Stimulated activated naive CD4-positive, alpha-beta T cell treated with Interleukin-2 at 50 U/mL for 16 hours (primary cell): ENCODE measurements at regions not wholly inside any gene's neighbourhood (a gene's known extent, or its start where the extent isn't known, plus 50 kb on each side); places are given as distances from the start of the nearest gene placed in this dataset.

ENCODE experiments used
- DNase-seq: peaks from one replicate; lab custom pipeline; 2025; lab: John Stamatoyannopoulos, UW

DNA sequence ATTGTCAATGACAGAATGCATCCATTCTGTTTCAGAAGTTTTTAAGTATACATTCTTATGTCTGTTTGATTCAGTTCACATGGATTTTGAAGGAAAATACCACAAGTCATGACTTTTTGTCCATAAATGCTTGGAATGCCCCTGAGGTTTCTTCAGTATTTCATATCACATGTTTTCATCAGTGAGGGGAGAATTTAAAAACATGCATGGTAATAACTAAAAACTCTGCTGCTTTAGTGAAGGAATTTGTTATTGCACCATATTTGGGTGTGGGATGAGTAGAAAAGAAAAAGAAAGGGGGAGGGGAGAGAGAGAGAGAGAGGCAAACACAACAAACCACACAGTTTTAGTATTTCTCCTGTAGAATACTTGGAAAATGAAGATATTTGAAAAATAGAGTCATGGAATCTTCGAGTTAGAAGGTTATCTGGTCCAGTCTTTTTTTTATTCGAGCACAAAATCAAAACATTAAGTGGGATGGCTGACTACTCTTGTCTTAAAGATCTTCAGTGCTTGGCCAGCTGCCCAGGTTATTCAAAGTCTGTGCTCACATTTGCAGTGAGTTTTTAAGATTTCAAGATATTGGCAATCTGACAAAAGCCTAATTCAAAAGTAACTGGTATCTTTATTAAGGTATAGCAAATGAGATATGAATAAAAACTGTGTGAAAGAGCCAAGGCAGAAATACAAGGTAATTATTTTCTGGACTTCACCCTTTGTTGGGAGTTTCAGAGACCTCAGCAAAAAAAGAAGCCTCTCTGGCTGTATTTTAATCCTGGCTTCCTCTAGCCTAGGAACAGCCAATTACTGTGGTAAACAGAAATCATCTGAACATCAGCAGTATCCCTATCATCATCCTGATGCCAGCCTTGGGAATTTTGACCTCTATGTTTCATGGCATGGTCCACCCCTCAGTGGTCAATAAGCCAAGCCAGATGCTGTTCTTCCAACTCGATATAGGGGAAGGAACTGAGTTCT is 687.9 kb upstream of the CITED2 start:
- DNase-seq = no peak

DNA sequence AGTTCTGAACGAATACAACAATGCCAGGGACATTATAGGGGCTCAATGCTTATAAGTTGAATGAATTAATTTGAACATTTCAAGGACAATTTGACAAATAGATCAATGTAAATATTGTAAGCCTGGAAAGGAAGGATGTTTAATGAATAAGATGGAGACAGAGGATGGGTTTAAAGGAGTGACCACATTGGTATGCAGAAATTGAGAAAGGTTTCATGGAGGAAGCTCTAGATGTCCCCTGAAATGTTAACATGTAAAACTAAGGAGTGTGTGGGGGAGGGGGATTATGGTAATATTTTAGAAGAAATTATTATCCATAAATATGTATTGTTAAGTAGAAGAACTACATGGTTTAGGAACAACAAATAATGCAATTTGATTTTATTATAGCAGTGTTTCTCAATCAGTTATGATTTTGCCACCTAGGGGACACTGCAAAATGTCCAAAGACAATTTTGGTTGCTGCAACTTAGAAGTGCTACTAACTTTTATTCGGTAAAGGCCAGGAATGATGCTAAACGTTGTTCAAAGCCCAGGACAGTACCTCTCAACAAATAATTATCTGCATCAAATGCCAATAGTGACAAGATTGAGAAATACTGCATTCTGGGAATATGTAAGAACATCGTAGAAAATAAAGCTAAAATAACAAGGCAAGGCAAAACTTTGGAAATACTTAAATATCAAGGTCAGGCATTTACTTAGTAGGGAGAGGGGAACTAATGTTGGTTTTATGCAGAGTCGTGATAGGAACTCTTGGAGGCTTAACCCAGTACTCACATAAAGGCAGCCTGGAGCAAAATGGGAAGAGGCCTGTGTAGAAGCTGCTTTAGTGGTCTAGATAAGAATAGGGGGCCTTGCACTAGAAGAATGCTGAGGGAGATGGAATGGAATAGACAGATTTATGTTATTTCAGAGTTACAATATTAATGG is 686.9 kb upstream of the CITED2 start:
- DNase-seq = no peak

DNA sequence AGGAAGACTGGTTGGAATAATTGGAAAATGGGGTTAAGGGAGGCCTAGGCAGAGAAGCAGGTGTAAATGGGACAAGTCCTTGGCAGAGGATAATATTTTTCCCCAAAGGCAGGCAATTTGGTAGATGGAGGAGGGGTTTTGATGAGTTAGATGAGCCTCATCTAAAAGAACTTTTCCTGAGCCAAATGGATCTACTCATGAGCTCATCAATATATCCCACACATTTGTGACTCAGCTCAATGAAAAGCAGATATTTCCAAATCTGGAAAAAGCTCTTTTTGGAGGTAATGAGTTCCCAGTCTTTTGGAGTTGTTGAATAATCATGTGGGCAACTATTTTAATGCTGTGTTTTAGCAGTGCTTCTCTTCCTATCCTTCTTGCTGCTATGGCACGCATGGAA is 685.5 kb upstream of the CITED2 start:
- DNase-seq = no peak

DNA sequence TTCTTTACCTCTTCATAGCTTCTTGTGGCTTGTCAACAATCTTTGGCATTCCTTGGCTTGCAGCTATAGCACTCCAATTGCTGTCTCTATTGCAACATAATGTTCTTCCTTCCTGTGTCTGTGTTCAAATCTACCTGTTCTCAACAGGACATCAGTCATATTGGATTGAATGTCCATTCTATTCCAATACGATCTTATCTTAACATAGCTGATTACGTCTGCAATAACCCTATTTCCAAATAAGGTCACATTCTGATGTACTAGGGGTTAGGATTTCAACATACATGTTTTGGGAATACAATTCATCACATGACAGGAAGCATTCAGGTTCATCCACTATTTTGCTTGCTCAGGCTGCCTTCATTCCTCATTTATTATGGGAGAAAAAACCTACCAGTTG is 684.4 kb upstream of the CITED2 start:
- DNase-seq = no peak

DNA sequence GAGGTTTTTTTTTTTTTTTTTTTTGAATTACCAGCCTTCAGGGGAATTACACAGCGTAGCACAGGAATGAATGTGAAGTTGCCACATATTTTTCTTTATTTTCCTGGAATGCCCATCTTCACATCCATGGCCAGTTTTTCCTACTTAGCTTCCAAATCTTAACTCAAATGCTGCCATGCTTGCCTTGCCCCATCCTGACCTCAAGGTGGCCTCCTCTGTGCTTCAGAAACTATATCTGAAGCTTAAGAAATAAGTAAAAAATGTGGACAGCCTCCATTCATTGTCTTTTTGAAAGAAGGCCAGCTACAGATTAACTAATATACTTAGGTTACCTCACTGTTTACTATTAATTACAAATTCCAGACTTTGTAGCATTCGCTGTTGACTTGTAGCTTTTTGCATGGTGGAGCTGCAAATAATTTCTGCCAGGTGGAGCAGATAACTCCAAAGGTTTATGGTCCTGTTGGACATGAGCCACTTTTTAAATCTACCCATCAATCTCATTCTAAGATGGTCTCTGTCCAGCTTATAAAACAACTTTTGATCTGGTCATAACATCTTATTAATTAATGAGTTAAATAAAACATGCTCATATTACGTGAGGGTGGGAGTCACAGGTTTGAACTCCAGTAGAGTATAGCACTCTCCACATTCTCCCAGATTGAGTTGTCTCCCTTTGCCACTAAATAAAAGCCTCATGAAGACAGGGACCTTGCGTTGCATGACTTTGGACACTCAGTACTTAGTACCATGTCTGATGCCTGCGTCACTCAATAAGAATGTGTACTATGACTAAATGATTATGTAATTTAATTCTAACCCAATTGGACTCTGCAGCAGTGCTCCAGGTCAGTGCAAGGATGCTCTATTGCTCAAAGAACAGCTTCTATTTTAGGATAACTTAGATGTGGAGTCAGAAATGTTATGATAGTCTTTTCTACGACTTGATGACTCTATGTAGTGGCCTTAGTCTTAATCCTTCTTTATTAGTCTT is 678.6 kb upstream of the CITED2 start:
- no peak for DNase-seq

DNA sequence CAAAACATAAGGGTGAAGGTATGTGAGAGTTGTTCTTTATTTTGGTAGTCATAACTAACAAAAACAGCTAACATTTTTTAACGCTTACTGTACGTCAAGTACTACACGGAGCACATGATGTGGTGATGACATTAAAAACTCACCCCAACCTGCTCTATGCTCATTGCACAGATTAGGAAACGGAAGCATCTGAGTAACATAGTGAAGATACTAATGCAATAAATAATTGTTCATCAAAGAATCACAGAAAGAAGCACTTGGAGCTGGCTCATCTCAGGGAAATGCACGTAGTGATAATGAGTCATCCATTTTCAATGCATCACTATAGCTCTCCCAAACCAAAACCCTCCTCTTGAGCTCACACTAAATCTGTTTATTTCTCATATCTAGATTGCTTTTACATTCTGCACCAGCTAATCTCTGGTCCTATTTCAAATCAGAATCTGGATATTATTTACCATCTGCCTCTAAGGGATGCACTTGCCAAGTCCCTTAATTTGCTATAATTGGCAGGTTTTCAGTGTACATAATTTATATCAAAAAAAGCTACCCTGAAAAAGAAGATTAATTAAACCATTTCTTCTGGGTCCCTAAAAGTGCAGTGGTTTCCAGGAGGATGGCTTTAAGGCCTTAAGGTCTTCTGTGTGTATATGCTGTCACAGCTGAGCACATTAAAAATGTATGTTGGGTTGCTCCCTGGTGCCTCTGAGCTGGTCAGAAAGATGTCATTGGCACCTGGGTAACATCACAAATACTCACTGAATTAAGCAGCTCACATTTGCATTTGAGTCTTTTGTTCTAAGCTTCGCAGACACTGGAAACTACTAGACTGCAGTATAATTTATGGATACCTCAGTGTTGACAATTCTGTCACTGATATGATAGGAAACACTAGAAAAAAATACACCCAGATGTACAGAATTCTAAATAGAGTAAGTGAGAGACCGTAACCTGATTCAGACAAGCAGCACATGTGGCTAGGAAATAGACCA is 677.4 kb upstream of the CITED2 start:
- DNase-seq = no peak

DNA sequence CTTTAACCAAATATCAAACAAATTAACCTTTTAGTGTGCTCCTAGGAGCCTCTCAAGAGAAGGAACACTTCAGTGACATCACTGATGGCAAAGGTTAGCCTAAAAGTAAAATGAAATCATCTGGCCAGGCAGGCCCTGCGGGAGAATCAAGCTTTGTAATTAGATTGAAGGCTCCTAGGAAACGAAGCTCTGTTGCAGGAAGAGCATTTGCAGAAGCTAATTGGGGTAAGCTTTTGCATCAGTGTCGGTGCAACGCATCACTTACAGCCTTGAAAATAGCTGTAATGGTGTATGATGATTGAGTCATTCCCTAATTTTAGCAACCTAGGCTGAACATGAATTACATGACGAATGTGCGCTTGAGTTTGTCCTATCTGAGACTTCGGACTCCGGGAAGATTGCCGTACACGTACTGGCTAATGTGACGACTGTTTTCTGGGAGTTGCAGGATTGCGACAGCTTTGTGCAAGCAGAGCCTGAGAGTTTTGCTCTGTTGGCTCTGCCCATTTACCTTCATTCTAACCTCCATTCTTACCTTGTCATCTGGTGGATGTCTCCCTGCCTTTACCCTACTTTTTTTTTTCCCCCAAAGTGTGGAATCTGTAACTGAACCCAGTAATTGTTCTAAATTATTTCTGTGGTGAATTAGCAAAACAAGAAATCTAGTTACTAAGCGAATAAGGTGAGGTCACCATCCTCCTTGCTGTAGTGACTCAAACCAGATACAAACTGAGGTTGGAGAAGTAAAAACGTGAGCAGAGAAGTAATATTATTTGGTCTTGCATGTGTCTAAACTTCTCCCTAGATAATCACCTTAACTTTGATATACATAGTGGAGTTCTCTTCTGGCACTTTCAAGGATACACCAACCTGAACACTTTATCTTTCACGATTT is 675.9 kb upstream of the CITED2 start:
- DNase-seq = no peak

DNA sequence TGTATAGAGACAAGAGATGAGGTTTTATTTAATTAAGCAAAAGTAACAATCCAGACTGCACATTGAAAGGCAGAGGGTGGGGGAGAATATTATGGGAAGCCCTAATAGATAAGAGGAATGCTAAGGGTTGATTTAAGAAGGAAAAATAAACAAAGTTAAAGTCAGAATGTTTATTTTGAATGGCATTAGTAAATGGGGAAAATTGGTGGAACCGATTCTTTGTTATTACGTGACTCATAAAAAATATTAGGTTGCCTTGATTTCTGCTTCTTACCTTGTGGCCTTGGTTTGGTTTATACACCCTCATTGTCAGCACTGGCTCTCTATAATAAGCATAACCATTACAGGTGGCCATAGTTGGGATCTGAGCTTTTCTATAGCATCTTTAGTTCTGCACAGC is 674.8 kb upstream of the CITED2 start:
- no peak for DNase-seq

DNA sequence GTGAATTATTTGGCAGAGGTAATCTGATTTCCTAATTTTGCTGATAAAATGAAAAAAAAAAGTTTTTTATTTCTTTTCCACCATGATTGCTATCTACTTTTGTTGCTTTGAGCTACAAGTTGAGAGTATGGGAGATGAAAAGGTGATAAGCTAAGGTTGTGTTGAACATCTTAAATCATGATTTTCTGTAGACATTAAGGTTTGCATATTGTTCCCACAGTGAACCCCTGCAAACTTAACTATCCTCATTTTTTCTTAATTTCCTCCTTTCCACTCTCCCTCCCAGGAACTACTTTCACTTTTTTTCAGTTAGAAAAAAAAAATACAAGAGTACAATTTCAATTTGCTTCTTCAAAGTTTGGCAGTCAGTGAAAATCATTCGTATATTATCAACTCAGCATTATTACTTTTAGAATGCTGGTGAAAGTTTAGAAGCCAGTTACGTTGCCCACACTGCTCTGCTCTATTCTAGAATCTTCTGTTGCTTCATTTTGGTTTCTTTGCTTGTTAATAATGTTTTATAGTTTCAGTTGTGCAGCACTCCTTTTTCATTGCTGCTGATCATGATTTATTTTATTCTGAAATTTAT is 673.8 kb upstream of the CITED2 start:
- no peak for DNase-seq

DNA sequence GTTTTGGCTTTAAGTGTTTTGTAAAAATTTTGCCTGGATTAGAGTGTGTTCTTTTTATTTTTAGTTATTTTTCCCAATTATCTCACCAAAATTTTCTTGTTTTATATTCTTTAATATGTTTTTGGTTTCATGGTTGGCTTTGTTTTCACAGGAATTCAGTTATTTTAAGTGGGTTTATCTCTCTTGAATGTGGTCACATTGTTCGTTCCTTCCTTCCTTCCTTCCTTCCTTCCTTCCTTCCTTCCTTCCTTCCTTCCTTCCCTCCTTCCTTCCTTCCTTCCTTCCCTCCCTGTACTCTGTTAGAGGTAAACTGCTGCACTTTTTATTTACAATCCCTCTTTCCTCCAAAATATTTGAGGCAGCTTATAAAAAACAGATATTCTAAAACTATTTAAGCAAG is 672.9 kb upstream of the CITED2 start:
- no peak for DNase-seq

DNA sequence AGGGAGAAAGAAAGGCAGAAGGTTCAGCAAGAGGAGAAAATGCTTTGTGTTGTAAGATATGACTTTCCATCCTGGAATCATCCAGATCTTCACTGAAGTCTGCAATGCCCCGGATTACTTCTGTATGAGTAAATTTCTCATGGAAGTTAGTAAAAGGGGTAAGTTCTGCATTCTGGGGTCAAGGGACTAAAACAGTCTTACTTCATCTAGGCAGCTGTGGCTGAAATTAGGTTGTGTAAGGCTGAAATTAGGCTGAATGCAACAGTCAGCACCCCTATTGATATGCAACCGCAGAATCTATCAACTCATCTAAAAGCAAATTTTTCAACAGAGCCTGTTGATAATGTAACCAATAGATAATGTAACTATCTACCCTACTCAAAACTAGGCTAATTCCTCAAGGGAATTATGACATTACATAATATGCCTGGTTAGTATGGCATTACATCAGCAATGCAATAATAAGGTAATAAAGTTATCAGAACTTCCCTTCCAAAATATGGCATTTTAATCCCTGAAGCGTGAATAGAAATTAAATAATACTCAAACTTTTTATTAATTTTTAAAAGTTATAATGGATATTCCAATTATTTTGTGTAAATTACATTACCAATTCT is 671.7 kb upstream of the CITED2 start:
- no peak for DNase-seq

DNA sequence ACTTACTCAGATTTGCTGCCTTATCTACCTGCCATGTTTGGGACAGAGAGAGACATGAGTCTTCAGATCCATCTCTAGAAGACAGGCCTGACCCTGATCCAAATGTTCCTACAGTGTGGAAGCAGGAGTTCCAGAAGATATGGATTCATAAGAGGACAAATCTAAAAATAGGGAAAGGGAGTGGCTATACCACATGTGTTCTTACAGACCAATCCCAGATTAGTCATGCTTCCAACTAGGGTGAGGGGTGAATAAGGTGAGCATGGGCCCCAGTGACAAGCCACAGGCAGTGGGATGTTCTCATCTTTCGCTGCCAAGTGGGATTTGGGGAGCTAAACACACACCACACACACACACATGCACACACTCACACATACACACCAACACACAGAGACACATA is 670.7 kb upstream of the CITED2 start:
- no peak for DNase-seq

DNA sequence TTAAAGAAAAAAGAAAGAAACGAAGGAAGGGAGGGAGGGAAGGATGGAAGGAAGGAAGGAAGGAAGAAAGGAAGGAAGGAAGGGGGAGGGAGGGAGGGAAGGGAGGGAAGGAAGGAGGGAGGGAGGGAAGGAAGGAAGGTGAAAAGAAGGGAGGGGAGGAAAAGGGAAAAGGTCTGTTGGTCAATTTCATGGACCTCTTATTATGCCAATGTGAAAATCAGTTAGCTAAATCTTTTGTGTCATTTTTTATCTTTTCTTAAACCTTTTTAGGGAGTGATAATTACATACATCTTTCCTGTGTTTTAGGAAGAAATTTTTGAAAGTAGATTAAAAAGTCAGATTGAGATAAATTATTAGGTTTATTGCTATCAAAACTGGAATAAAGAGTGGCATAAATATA is 670.2 kb upstream of the CITED2 start:
- no peak for DNase-seq

DNA sequence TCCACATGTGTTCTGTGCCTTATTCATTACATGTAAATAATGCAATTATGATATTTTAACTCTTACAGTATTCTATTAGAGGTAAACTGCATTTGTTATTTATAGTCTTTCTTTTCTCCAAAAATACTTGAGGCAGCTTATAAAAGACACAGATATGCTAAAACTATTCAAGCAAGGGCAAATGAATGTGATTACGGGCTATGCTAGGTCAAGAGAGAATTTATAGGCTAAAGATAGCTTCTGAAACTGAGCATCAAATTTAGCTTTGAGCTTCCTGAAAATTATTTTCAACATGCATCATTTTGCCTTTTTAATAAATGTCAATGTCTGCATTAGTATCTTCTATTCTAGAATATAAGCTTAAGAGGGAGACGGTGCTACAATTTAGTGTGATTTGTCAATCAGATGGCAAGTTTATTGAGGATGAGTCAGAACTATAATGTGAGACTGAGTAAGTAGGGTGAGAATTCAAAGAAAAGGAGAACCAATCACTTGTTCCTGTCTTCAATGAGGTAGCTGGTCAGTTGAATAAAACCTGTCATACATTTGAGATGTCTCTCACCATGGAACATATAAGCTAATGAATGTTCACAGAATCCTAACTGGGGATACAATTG is 669.4 kb upstream of the CITED2 start:
- no peak for DNase-seq

DNA sequence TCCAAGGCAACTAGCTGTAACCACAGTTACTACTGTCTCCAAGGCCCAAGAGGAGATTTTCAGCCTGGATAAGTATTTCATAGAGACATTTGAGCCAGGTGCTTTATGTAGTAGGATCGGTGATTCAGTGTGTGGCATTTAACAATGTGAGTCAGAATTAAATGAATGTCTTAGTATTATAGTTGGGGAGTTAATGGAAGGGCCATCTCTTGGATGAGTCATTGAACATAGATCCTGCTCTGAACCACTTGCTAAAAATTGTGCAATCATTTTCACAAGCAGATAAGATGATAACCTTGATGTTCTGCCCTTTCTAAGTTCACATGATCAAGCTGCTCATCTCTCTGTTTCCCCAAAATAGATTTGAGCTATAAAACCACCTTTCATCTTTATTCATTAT is 668.9 kb upstream of the CITED2 start:
- DNase-seq = no peak

DNA sequence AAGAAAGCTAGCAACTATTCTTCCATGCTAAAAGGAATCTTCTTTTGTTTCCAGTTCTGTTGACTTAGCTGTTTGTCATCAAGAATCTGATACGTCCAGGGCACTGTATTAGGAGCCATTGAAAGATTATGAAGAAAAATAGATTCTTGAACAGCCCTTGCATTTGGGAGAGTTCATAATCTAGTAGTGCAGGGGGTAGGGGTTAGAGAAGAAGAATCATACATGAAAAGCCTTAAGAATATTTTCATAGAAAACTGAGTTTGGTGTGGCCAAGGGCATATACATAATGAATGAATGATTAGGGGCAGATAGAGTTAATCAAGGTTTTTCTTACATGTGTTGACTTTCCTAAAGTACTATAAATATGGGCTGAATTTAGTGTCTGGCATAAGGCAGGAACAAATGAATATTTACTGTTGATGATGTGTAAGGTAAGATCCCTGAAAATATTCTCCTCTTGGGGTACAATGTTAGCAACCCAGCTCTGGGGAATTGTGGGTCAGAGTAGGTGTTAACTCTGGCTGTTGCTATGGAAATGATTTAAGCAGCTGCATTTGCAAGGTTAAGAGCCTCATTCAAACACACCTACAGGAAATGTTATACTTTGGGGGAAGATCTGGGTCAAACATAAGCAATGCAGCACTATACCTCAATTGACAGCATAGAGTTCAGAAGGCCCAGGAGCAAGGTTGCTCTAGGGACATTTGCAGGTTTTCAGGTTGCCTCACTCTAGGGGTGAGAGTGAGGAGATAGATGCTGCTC is 667.3 kb upstream of the CITED2 start:
- DNase-seq = no peak

DNA sequence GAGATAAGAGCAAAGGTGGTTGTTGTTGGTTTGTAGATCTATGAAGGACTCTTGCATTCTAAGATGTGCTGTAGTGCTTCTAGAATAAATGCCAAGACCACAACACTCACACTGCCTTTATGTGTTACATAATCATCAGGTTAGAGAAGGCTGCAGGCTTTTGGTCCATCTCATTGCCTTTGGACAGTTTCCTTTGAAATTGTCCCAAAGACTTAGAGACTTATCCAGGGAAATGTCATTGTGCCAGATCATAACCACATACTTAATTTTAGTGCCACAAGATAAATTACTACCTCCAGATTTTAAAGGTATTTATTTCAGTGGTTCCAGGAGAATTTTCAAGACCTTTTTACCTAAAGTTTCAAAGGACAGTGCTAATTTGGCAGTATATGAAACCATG is 666.6 kb upstream of the CITED2 start:
- DNase-seq = no peak
